ENCODE measurements at regions not wholly inside any gene's neighbourhood (a gene's known extent, or its start where the extent isn't known, plus 50 kb on each side); places are given as distances from the start of the nearest gene placed in this dataset.
"Not testable (repeated sequence)": the region's sequence is repeated elsewhere in the genome, so short reads cannot be mapped to it uniquely, and the experiment has no call there.

- DNase-seq (ENCODE audit: low read depth in 1 of 2, low spot score in 1 of 2); in situ Hi-C loops (cut with HindIII; ENCODE audit: low pct_unique_long_range_greater_than_20kb, low sequenced_read_pairs): not testable (repeated sequence)
Measured at GRCh38 chr11:3467599-3467998, 88.7 kb upstream of the ZNF195 start.

- DNase-seq (ENCODE audit: low read depth in 1 of 2, low spot score in 1 of 2); in situ Hi-C loops (cut with HindIII; ENCODE audit: low pct_unique_long_range_greater_than_20kb, low sequenced_read_pairs): not testable (repeated sequence)
Measured at GRCh38 chr11:3455666-3456065, 76.7 kb upstream of the ZNF195 start.

- DNase-seq (ENCODE audit: low read depth in 1 of 2, low spot score in 1 of 2), result peak in 1 of 2 experiments; percentile 57
- in situ Hi-C loops (cut with HindIII; ENCODE audit: low pct_unique_long_range_greater_than_20kb, low sequenced_read_pairs), result not testable (repeated sequence)
Measured at GRCh38 chr11:3454844-3455243, 75.9 kb upstream of the ZNF195 start.

- in situ Hi-C loops (cut with HindIII; ENCODE audit: low pct_unique_long_range_greater_than_20kb, low sequenced_read_pairs); DNase-seq (ENCODE audit: low read depth in 1 of 2, low spot score in 1 of 2): not testable (repeated sequence)
Measured at GRCh38 chr11:3453596-3454256, 74.8 kb upstream of the ZNF195 start.

- DNase-seq (ENCODE audit: low read depth in 1 of 2, low spot score in 1 of 2); in situ Hi-C loops (cut with HindIII; ENCODE audit: low pct_unique_long_range_greater_than_20kb, low sequenced_read_pairs): not testable (repeated sequence)
Measured at GRCh38 chr11:3450822-3451221, 71.9 kb upstream of the ZNF195 start.

GRCh38 chr11:3445535-3445934 is 66.6 kb upstream of the ZNF195 start:
- in situ Hi-C loops (cut with HindIII; ENCODE audit: low pct_unique_long_range_greater_than_20kb, low sequenced_read_pairs); DNase-seq (ENCODE audit: low read depth in 1 of 2, low spot score in 1 of 2): not testable (repeated sequence)

GRCh38 chr11:3444420-3444744 is 65.4 kb upstream of the ZNF195 start:
- DNase-seq (ENCODE audit: low read depth in 1 of 2, low spot score in 1 of 2); in situ Hi-C loops (cut with HindIII; ENCODE audit: low pct_unique_long_range_greater_than_20kb, low sequenced_read_pairs): not testable (repeated sequence)

GRCh38 chr11:3443700-3444419 is 64.9 kb upstream of the ZNF195 start:
- DNase-seq (ENCODE audit: low read depth in 1 of 2, low spot score in 1 of 2); in situ Hi-C loops (cut with HindIII; ENCODE audit: low pct_unique_long_range_greater_than_20kb, low sequenced_read_pairs): not testable (repeated sequence)

GRCh38 chr11:3437441-3437840 is 58.5 kb upstream of the ZNF195 start:
- DNase-seq (ENCODE audit: low read depth in 1 of 2, low spot score in 1 of 2); in situ Hi-C loops (cut with HindIII; ENCODE audit: low pct_unique_long_range_greater_than_20kb, low sequenced_read_pairs): not testable (repeated sequence)

GRCh38 chr11:3434976-3435375 is 56.0 kb upstream of the ZNF195 start:
- TF ChIP-seq JUND (IDR thresholded peaks at IDR 0.05; ENCODE audit: low read depth), result no peak
- in situ Hi-C loops (cut with HindIII; ENCODE audit: low pct_unique_long_range_greater_than_20kb, low sequenced_read_pairs), result no loop called here
- DNase-seq (ENCODE audit: low read depth in 1 of 2, low spot score in 1 of 2), result no peak

- DNase-seq (ENCODE audit: low read depth in 1 of 2, low spot score in 1 of 2); in situ Hi-C loops (cut with HindIII; ENCODE audit: low pct_unique_long_range_greater_than_20kb, low sequenced_read_pairs): not testable (repeated sequence)
Measured at GRCh38 chr11:3429191-3429590, 50.2 kb upstream of the ZNF195 start.

Measured in T47D (cell line).